Liver (tissue), 3 donors: ENCODE measurements at regions not wholly inside any gene's neighbourhood (a gene's known extent, or its start where the extent isn't known, plus 50 kb on each side); places are given as distances from the start of the nearest gene placed in this dataset.

Experiments
- EGR1 ChIP-seq, 2 donors: IDR thresholded peaks; 2 replicates each; pipeline ENCODE4 v1.6.1; 2016 to 2018; ENCODE audit warnings: antibody characterized with exemption in 2 of 2, low read depth in 2 of 2
- FOXA1 ChIP-seq: IDR thresholded peaks from 2 replicates; pipeline ENCODE4 v1.6.1; 2016; ENCODE audit warnings: antibody characterized with exemption
- GABPA ChIP-seq, 2 donors: IDR thresholded peaks in 1 of 2; conservative IDR thresholded peaks in 1 of 2; 2 replicates each; pipeline ENCODE4 v1.6.1; 2016; ENCODE audit warnings: antibody characterized with exemption in 2 of 2, mild to moderate bottlenecking in 1 of 2, moderate library complexity in 1 of 2
- HNF4A ChIP-seq, 2 donors: conservative IDR thresholded peaks; 2 replicates each; pipeline ENCODE4 v1.6.1; 2016; ENCODE audit warnings: antibody characterized with exemption in 2 of 2, mild to moderate bottlenecking in 2 of 2
- JUND ChIP-seq, 2 donors: IDR thresholded peaks; 2 replicates each; pipeline ENCODE4 v1.6.1; 2016; ENCODE audit warnings: antibody characterized with exemption in 2 of 2
- RAD21 ChIP-seq, 2 donors: IDR thresholded peaks; 2 replicates each; pipeline ENCODE4 v1.6.1; 2016; ENCODE audit warnings: antibody characterized with exemption in 2 of 2, mild to moderate bottlenecking in 2 of 2
- RXRA ChIP-seq, 2 donors: IDR thresholded peaks; 2 replicates each; pipeline ENCODE4 v1.6.1; 2017 to 2018; ENCODE audit warnings: antibody characterized with exemption in 2 of 2, mild to moderate bottlenecking in 1 of 2
- TAF1 ChIP-seq: conservative IDR thresholded peaks from 2 replicates; pipeline ENCODE4 v1.6.1; 2016; ENCODE audit warnings: antibody characterized with exemption, mild to moderate bottlenecking
- YY1 ChIP-seq: IDR thresholded peaks from 2 replicates; pipeline ENCODE4 v1.6.1; 2016; ENCODE audit warnings: antibody characterized with exemption, mild to moderate bottlenecking
- TF ChIP-seq, protein P1 (sequence below): fragments of 150-350 bp; IDR thresholded peaks from 2 replicates; pipeline ENCODE4 v1.5.1; 2017; ENCODE audit warnings: improper control_type of control experiment, low read depth, low read length; ENCODE audit not compliant: missing input control
- TF ChIP-seq, protein P2 (sequence below): IDR thresholded peaks from 2 replicates; pipeline ENCODE4 v1.6.1; 2016; ENCODE audit warnings: antibody characterized with exemption, mild to moderate bottlenecking
- TF ChIP-seq, protein P3 (sequence below): IDR thresholded peaks from 2 replicates; pipeline ENCODE4 v1.6.1; 2016; ENCODE audit warnings: antibody characterized with exemption
- TF ChIP-seq, protein P4 (sequence below): IDR thresholded peaks from 2 replicates; pipeline ENCODE4 v1.6.1; 2016; ENCODE audit warnings: antibody characterized with exemption
- donor health status: healthy.
- donor health status: healthy.

DNA sequence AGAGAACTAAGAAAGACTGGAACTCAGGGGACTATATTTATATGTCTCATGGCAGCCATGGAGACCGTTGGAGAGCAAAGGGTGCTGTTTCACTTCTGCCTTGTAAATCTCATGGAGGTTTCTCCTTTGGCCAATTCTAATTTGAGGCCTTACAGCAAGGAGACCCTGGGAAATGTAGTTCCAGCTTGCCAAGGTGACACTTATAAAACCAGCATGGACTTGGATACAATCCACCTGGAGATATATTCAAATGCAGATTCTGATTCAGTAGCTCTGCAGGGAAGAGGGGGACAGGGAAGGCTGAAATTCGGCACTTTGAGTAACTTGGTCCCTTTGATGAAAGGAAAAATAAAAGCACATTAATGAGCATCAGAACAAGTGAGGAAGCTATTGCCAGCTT, 90.0 kb downstream of the OXGR1 start:
- no peak for TF ChIP-seq RXRA (IDR thresholded peaks at IDR 0.05)
- TF ChIP-seq, protein P1, sequence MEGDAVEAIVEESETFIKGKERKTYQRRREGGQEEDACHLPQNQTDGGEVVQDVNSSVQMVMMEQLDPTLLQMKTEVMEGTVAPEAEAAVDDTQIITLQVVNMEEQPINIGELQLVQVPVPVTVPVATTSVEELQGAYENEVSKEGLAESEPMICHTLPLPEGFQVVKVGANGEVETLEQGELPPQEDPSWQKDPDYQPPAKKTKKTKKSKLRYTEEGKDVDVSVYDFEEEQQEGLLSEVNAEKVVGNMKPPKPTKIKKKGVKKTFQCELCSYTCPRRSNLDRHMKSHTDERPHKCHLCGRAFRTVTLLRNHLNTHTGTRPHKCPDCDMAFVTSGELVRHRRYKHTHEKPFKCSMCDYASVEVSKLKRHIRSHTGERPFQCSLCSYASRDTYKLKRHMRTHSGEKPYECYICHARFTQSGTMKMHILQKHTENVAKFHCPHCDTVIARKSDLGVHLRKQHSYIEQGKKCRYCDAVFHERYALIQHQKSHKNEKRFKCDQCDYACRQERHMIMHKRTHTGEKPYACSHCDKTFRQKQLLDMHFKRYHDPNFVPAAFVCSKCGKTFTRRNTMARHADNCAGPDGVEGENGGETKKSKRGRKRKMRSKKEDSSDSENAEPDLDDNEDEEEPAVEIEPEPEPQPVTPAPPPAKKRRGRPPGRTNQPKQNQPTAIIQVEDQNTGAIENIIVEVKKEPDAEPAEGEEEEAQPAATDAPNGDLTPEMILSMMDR: no peak
- no peak for TF ChIP-seq RAD21 (IDR thresholded peaks at IDR 0.05)
- TF ChIP-seq, protein P2, sequence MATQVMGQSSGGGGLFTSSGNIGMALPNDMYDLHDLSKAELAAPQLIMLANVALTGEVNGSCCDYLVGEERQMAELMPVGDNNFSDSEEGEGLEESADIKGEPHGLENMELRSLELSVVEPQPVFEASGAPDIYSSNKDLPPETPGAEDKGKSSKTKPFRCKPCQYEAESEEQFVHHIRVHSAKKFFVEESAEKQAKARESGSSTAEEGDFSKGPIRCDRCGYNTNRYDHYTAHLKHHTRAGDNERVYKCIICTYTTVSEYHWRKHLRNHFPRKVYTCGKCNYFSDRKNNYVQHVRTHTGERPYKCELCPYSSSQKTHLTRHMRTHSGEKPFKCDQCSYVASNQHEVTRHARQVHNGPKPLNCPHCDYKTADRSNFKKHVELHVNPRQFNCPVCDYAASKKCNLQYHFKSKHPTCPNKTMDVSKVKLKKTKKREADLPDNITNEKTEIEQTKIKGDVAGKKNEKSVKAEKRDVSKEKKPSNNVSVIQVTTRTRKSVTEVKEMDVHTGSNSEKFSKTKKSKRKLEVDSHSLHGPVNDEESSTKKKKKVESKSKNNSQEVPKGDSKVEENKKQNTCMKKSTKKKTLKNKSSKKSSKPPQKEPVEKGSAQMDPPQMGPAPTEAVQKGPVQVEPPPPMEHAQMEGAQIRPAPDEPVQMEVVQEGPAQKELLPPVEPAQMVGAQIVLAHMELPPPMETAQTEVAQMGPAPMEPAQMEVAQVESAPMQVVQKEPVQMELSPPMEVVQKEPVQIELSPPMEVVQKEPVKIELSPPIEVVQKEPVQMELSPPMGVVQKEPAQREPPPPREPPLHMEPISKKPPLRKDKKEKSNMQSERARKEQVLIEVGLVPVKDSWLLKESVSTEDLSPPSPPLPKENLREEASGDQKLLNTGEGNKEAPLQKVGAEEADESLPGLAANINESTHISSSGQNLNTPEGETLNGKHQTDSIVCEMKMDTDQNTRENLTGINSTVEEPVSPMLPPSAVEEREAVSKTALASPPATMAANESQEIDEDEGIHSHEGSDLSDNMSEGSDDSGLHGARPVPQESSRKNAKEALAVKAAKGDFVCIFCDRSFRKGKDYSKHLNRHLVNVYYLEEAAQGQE: no peak
- no peak for TF ChIP-seq JUND (IDR thresholded peaks at IDR 0.05)
- no peak for TF ChIP-seq GABPA (IDR thresholded peaks at IDR 0.05 in 1 of 2, conservative IDR thresholded peaks at IDR 0.05 in 1 of 2)
- no peak for TF ChIP-seq TAF1
- TF ChIP-seq, protein P3, sequence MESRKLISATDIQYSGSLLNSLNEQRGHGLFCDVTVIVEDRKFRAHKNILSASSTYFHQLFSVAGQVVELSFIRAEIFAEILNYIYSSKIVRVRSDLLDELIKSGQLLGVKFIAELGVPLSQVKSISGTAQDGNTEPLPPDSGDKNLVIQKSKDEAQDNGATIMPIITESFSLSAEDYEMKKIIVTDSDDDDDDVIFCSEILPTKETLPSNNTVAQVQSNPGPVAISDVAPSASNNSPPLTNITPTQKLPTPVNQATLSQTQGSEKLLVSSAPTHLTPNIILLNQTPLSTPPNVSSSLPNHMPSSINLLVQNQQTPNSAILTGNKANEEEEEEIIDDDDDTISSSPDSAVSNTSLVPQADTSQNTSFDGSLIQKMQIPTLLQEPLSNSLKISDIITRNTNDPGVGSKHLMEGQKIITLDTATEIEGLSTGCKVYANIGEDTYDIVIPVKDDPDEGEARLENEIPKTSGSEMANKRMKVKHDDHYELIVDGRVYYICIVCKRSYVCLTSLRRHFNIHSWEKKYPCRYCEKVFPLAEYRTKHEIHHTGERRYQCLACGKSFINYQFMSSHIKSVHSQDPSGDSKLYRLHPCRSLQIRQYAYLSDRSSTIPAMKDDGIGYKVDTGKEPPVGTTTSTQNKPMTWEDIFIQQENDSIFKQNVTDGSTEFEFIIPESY: no peak
- no peak for TF ChIP-seq YY1
- TF ChIP-seq, protein P4, sequence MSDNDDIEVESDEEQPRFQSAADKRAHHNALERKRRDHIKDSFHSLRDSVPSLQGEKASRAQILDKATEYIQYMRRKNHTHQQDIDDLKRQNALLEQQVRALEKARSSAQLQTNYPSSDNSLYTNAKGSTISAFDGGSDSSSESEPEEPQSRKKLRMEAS: no peak
- TF ChIP-seq HNF4A (conservative IDR thresholded peaks at IDR 0.05): no peak
- TF ChIP-seq EGR1 (IDR thresholded peaks at IDR 0.05; ENCODE audit: low read depth in 2 of 2): no peak
- TF ChIP-seq FOXA1: no peak
